Spleen (tissue), 7 donors: ENCODE measurements at regions not wholly inside any gene's neighbourhood (a gene's known extent, or its start where the extent isn't known, plus 50 kb on each side); places are given as distances from the start of the nearest gene placed in this dataset.

Experiments
- POLR2A ChIP-seq, 3 donors: fragments of 450-650 bp; IDR thresholded peaks; one replicate each; pipeline ENCODE4 v1.5.1; 2017; ENCODE audit warnings: antibody characterized with exemption in 3 of 3, mild to moderate bottlenecking in 1 of 3
- POLR2AphosphoS5 ChIP-seq, 3 donors: sonication (generic); formaldehyde crosslinking; IDR thresholded peaks; one replicate each; pipeline ENCODE4 v1.5.1; 2017; ENCODE audit warnings: antibody characterized with exemption in 3 of 3
- TF ChIP-seq, protein P1 (sequence below), 11 experiments: fragments of 200-600 bp in 7 of 11; fragments of 450-650 bp in 4 of 11; sonication (generic) in 4 of 11; IDR thresholded peaks in 8 of 11; conservative IDR thresholded peaks in 3 of 11; 1 replicate in 7 of 11; 2 replicates in 4 of 11; pipeline versions ENCODE4 v1.4.0 to v1.8.0; 2016 to 2021; ENCODE audit warnings: antibody characterized with exemption in 11 of 11, inconsistent platforms in 4 of 11, mild to moderate bottlenecking in 1 of 11
- donor health status: DM: no; HTN: no; CAD: no; lungs with moderate emphysema.
- donor health status: DM: no; HTN: no; CAD: no.
- donor health status: DM: no; HTN: no; CAD: no.

GRCh38 chr3:144426366-144426765, 454.7 kb downstream of the DIPK2A start:
- TF ChIP-seq, protein P1, sequence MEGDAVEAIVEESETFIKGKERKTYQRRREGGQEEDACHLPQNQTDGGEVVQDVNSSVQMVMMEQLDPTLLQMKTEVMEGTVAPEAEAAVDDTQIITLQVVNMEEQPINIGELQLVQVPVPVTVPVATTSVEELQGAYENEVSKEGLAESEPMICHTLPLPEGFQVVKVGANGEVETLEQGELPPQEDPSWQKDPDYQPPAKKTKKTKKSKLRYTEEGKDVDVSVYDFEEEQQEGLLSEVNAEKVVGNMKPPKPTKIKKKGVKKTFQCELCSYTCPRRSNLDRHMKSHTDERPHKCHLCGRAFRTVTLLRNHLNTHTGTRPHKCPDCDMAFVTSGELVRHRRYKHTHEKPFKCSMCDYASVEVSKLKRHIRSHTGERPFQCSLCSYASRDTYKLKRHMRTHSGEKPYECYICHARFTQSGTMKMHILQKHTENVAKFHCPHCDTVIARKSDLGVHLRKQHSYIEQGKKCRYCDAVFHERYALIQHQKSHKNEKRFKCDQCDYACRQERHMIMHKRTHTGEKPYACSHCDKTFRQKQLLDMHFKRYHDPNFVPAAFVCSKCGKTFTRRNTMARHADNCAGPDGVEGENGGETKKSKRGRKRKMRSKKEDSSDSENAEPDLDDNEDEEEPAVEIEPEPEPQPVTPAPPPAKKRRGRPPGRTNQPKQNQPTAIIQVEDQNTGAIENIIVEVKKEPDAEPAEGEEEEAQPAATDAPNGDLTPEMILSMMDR (IDR thresholded peaks at IDR 0.05 in 8 of 11, conservative IDR thresholded peaks at IDR 0.05 in 3 of 11) = no peak
- no peak for TF ChIP-seq POLR2A (IDR thresholded peaks at IDR 0.05)
- TF ChIP-seq POLR2AphosphoS5 (IDR thresholded peaks at IDR 0.05) = no peak
